CD4-positive, alpha-beta memory T cell (primary cell): ENCODE measurements at regions not wholly inside any gene's neighbourhood (a gene's known extent, or its start where the extent isn't known, plus 50 kb on each side); places are given as distances from the start of the nearest gene placed in this dataset.

Experiments used
- CTCF ChIA-PET: fragments of 350-600 bp; sonication (Branson Sonifier 250); formaldehyde crosslinking; loops from one replicate; lab custom pipeline; 2021; ENCODE audit warnings: inconsistent platforms; ENCODE audit not compliant: partially characterized antibody; lab: Charles Lee
- POLR2A ChIA-PET: fragments of 350-600 bp; sonication (Branson Sonifier 250); formaldehyde crosslinking; loops from one replicate; lab custom pipeline; 2021; ENCODE audit not compliant: partially characterized antibody; lab: Charles Lee
- DNase-seq, 5 donors: peaks; one replicate each; pipeline versions ENCODE4 v3.0.0 to v3.0.0-alpha.2; 2020 to 2022; ENCODE audit warnings: mixed read lengths in 1 of 5
- H3K27ac ChIP-seq: one replicate; pipeline ENCODE4 v1.7.0; 2013; ENCODE audit warnings: low read depth, low read length
- H3K27me3 ChIP-seq: 2 replicates; pipeline ENCODE4 v1.7.0; 2013; ENCODE audit warnings: mild to moderate bottlenecking, low read length, moderate library complexity; ENCODE audit not compliant: insufficient read depth
- H3K36me3 ChIP-seq: 2 replicates; pipeline ENCODE4 v1.7.0; 2013; ENCODE audit warnings: mild to moderate bottlenecking, low read length, moderate library complexity; ENCODE audit not compliant: insufficient read depth
- H3K4me1 ChIP-seq: 2 replicates; pipeline ENCODE4 v1.7.0; 2013; ENCODE audit warnings: mild to moderate bottlenecking, low read length, moderate library complexity; ENCODE audit not compliant: insufficient read depth
- H3K4me3 ChIP-seq, 2 donors: one replicate each; pipeline ENCODE4 v1.7.0; 2013; ENCODE audit warnings: low read length in 2 of 2, mild to moderate bottlenecking in 1 of 2
- H3K9me3 ChIP-seq, 2 donors: one replicate each; pipeline ENCODE4 v1.7.0; 2013; ENCODE audit warnings: low read length in 2 of 2, control low read depth in 1 of 2; ENCODE audit not compliant: control insufficient read depth in 1 of 2
- H3K27ac Mint-ChIP-seq, 7 donors: one replicate each; pipeline ENCODE4 v1.8.0; 2020 to 2021; ENCODE audit warnings: mixed read lengths in 7 of 7, mild to moderate bottlenecking in 6 of 7, inconsistent platforms in 3 of 7, moderate library complexity in 3 of 7
- H3K27me3 Mint-ChIP-seq, 2 donors: one replicate each; pipeline ENCODE4 v1.8.0; 2020 to 2021; ENCODE audit warnings: mixed read lengths in 2 of 2
- H3K36me3 Mint-ChIP-seq, 2 donors: one replicate each; pipeline ENCODE4 v1.8.0; 2020 to 2021; ENCODE audit warnings: mixed read lengths in 2 of 2, inconsistent platforms in 1 of 2, mild to moderate bottlenecking in 1 of 2
- H3K4me1 Mint-ChIP-seq, 4 donors: one replicate each; pipeline ENCODE4 v1.8.0; 2020 to 2021; ENCODE audit warnings: mixed read lengths in 4 of 4, mild to moderate bottlenecking in 1 of 4
- H3K4me3 Mint-ChIP-seq, 8 donors: one replicate each; pipeline ENCODE4 v1.8.0; 2020 to 2021; ENCODE audit warnings: mixed read lengths in 8 of 8, mild to moderate bottlenecking in 7 of 8, moderate library complexity in 6 of 8, inconsistent platforms in 3 of 8
- H3K9me3 Mint-ChIP-seq, 8 donors: one replicate each; pipeline ENCODE4 v1.8.0; 2020 to 2021; ENCODE audit warnings: mixed read lengths in 8 of 8, mild to moderate bottlenecking in 5 of 8, inconsistent platforms in 3 of 8, moderate library complexity in 1 of 8
- intact Hi-C: fragments of 100-400 bp; cut with micrococcal nuclease; formaldehyde crosslinking; loops from one replicate; pipeline ENCODE4 v1.15.1; 2023

GRCh38 chr7:124403587-124403986 lies 362.0 kb downstream of the GPR37 start:
- Mint-ChIP-seq H3K36me3 (no peaks in the 10 kb centered on the region), H3K9me3 (peaks cover 0 to 10% (median 4%) of the 10 kb centered on the region in 8 donors), H3K27me3 (no peaks in the 10 kb centered on the region), H3K4me3 (no peak overlapping the region), H3K27ac (no peak overlapping the region), H3K4me1 (no peaks in the 10 kb centered on the region)
- no peaks in the 10 kb centered on the region for H3K9me3 ChIP-seq
- H3K36me3 ChIP-seq: no peaks in the 10 kb centered on the region
- CTCF ChIA-PET: no interaction called here
- DNase-seq: no peak
- no peaks in the 10 kb centered on the region for H3K27me3 ChIP-seq
- POLR2A ChIA-PET: no interaction called here
- no peak overlapping the region for H3K4me3 ChIP-seq
- no peaks in the 10 kb centered on the region for H3K4me1 ChIP-seq
- intact Hi-C loops: no loop called here
- H3K27ac ChIP-seq: no peak overlapping the region

DNA sequence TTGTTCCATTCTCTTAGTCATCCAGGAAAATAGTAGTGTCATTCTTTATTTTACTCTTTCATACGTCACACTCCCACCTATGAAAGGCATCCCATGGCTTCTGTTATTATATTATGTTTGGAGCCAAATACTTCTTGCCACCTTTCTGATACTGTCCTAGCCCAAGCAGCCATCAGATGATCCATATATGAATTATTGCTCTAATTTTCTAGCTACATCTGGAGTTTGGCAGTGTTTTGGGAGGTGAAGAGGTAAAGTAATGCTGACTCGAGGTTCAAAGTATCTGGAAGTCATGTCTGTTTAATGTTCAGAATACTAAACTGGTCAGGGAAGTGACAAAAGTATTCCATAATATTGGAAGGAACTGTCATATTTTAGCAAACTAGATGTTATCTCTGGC lies 362.5 kb downstream of the GPR37 start:
- CTCF ChIA-PET: no interaction called here
- no peaks in the 10 kb centered on the region for H3K36me3 ChIP-seq
- H3K4me3 ChIP-seq: no peak overlapping the region
- no peaks in the 10 kb centered on the region for H3K36me3 Mint-ChIP-seq
- H3K9me3 Mint-ChIP-seq: peaks cover 0 to 10% (median 4%) of the 10 kb centered on the region in 8 donors
- DNase-seq: no peak
- no peak overlapping the region for H3K27ac Mint-ChIP-seq
- no peaks in the 10 kb centered on the region for H3K27me3 Mint-ChIP-seq
- H3K9me3 ChIP-seq: no peaks in the 10 kb centered on the region
- H3K27me3 ChIP-seq: no peaks in the 10 kb centered on the region
- intact Hi-C loops: no loop called here
- H3K4me1 Mint-ChIP-seq: no peaks in the 10 kb centered on the region
- POLR2A ChIA-PET: no interaction called here
- no peaks in the 10 kb centered on the region for H3K4me1 ChIP-seq
- no peak overlapping the region for H3K27ac ChIP-seq
- H3K4me3 Mint-ChIP-seq: no peak overlapping the region

DNA sequence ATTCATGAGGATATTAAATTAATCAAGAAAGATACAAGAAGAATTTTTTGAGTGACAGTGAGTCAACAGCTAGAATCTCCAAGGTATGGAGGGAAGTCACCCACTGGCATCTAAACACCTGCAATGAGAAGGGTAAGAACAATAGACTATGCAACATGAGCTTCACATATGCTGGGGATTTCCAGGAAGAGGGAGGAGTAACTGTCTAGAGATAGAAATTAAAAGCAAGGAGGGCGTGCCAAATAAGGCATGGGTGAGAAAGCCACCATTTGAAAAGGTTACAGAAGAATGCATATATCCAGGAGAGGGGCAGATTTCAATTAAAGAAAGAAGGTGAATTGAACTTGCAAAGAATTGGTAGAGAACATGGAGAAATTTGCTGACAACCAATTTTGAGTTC lies 365.7 kb downstream of the GPR37 start:
- CTCF ChIA-PET: no interaction called here
- no peak overlapping the region for H3K27ac Mint-ChIP-seq

DNA sequence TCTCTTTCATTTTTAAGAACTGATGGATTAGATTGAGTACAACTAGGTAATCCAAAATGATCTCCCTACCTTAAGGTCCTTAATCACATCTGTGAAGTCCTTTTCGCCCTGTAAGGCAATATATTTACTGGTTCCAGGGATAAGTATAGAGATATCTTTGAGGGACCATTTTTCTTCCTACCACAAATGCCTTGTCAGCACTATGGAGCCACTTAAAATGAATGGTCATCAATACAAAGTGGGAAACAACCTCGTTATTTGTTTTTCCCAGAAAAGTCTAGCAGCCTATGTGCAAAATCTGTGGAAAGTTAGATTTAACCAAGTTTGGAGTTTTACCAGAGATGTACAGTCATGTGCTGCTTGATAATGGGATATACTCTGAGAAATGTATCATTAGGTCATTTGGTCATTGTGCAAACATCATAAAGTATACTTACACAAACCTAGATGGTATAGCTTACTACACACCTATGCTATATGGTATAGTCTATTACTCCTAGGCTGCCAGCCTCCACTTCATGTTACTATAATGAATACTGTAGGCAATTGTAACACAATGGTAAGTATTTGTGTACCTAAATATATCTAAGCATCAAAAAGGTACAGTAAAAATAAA lies 366.2 kb upstream of the TMEM229A start:
- Histone ChIP-seq H3K27me3 (no peaks in the 10 kb centered on the region), H3K4me3 (no peak overlapping the region), H3K4me1 (no peaks in the 10 kb centered on the region), H3K36me3 (no peaks in the 10 kb centered on the region), H3K27ac (no peak overlapping the region), H3K9me3 (no peaks in the 10 kb centered on the region)
- no peak overlapping the region for H3K4me3 Mint-ChIP-seq
- no peaks in the 10 kb centered on the region for H3K27me3 Mint-ChIP-seq
- no peaks in the 10 kb centered on the region for H3K36me3 Mint-ChIP-seq
- H3K27ac Mint-ChIP-seq: no peak overlapping the region
- DNase-seq: no peak
- intact Hi-C loops: no loop called here
- CTCF ChIA-PET: no interaction called here
- peaks cover 0 to 22% (median 5%) of the 10 kb centered on the region in 8 donors for H3K9me3 Mint-ChIP-seq
- no peaks in the 10 kb centered on the region for H3K4me1 Mint-ChIP-seq
- POLR2A ChIA-PET: no interaction called here

More for the DNA sequence above, 365.7 kb downstream of the GPR37 start:
- H3K27ac ChIP-seq: no peak overlapping the region
- Mint-ChIP-seq H3K4me1 (no peaks in the 10 kb centered on the region), H3K27me3 (no peaks in the 10 kb centered on the region), H3K4me3 (no peak overlapping the region), H3K9me3 (peaks cover 0 to 22% (median 5%) of the 10 kb centered on the region in 8 donors), H3K36me3 (no peaks in the 10 kb centered on the region)
- no peaks in the 10 kb centered on the region for H3K4me1 ChIP-seq
- no peak for DNase-seq
- H3K36me3 ChIP-seq: no peaks in the 10 kb centered on the region
- POLR2A ChIA-PET: no interaction called here
- H3K4me3 ChIP-seq: no peak overlapping the region
- no peaks in the 10 kb centered on the region for H3K9me3 ChIP-seq
- intact Hi-C loops: no loop called here
- no peaks in the 10 kb centered on the region for H3K27me3 ChIP-seq

DNA sequence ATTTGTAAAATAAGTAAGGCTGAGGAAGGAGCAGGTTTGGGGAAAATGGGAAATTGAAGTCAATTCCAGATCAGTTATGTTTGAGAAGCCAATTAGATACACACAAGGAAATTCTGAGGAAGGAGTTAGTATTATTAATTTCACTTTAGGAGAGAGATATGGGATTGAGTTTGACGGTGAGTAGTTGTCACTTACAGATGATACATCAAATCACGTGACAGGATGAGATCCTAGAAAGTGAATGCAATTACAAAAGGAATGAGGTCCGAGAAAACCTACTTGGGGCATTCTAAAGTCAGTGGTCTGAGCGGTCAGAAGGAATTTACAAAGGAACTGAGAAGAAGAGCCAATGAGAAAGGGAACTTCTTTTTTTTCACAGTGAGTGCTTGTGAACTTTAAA lies 364.3 kb upstream of the TMEM229A start:
- H3K27ac Mint-ChIP-seq: no peak overlapping the region

GRCh38 chr7:124390301-124390700 lies 357.4 kb upstream of the TMEM229A start:
- H3K4me1 ChIP-seq: no peaks in the 10 kb centered on the region
- intact Hi-C loops: no loop called here
- peaks cover 0 to 9% (median 0%) of the 10 kb centered on the region in 8 donors for H3K9me3 Mint-ChIP-seq
- H3K9me3 ChIP-seq: no peaks in the 10 kb centered on the region
- no peaks in the 10 kb centered on the region for H3K27me3 Mint-ChIP-seq
- H3K4me1 Mint-ChIP-seq: no peaks in the 10 kb centered on the region
- DNase-seq: no peak
- no peak overlapping the region for H3K27ac Mint-ChIP-seq
- H3K4me3 Mint-ChIP-seq: no peak overlapping the region
- no peaks in the 10 kb centered on the region for H3K36me3 Mint-ChIP-seq
- H3K4me3 ChIP-seq: no peak overlapping the region
- no peak overlapping the region for H3K27ac ChIP-seq
- H3K27me3 ChIP-seq: no peaks in the 10 kb centered on the region
- POLR2A ChIA-PET: no interaction called here
- H3K36me3 ChIP-seq: no peaks in the 10 kb centered on the region
- CTCF ChIA-PET: interaction anchor here (1.1 kb wide), 1 partner anchor 12 kb away, joined by 3 read pairs; no protein-coding TSS in a partner anchor

More for the DNA sequence above, 364.3 kb upstream of the TMEM229A start:
- H3K27me3 Mint-ChIP-seq: no peaks in the 10 kb centered on the region
- Histone ChIP-seq H3K27me3 (no peaks in the 10 kb centered on the region), H3K36me3 (no peaks in the 10 kb centered on the region), H3K9me3 (no peaks in the 10 kb centered on the region), H3K4me3 (no peak overlapping the region), H3K4me1 (no peaks in the 10 kb centered on the region), H3K27ac (no peak overlapping the region)
- DNase-seq: no peak
- peaks cover 0 to 22% (median 6%) of the 10 kb centered on the region in 8 donors for H3K9me3 Mint-ChIP-seq
- no peak overlapping the region for H3K4me3 Mint-ChIP-seq
- CTCF ChIA-PET: no interaction called here
- no peaks in the 10 kb centered on the region for H3K36me3 Mint-ChIP-seq
- intact Hi-C loops: no loop called here
- POLR2A ChIA-PET: no interaction called here
- H3K4me1 Mint-ChIP-seq: no peaks in the 10 kb centered on the region

- intact Hi-C loops: no loop called here
- no peak for DNase-seq
- H3K36me3 Mint-ChIP-seq: no peaks in the 10 kb centered on the region
- peaks cover 0 to 6% (median 0%) of the 10 kb centered on the region in 8 donors for H3K9me3 Mint-ChIP-seq
- H3K27ac ChIP-seq: no peak overlapping the region
- H3K27ac Mint-ChIP-seq: no peak overlapping the region
- no peak overlapping the region for H3K4me3 ChIP-seq
- H3K27me3 Mint-ChIP-seq: no peaks in the 10 kb centered on the region
- no peaks in the 10 kb centered on the region for H3K27me3 ChIP-seq
- CTCF ChIA-PET: no interaction called here
- POLR2A ChIA-PET: no interaction called here
- H3K4me3 Mint-ChIP-seq: no peak overlapping the region
- no peaks in the 10 kb centered on the region for H3K4me1 Mint-ChIP-seq
- no peaks in the 10 kb centered on the region for H3K36me3 ChIP-seq
- no peaks in the 10 kb centered on the region for H3K4me1 ChIP-seq
- no peaks in the 10 kb centered on the region for H3K9me3 ChIP-seq
Measured at GRCh38 chr7:124388751-124389150, 355.9 kb upstream of the TMEM229A start.
